GM21360 (cell line): ENCODE measurements at regions not wholly inside any gene's neighbourhood (a gene's known extent, or its start where the extent isn't known, plus 50 kb on each side); places are given as distances from the start of the nearest gene placed in this dataset.

Experiments
- ATAC-seq: cut with Tn5 transposase; IDR thresholded peaks from one replicate; pipeline ENCODE4 v1.9.1; 2021; ENCODE audit warnings: mild to moderate bottlenecking, moderate library complexity; ENCODE audit not compliant: unreplicated experiment

- no peak for ATAC-seq
Observed at GRCh38 chr10:78993261-78993945, 75.4 kb upstream of the ZMIZ1 start.

- ATAC-seq: no peak
Observed at GRCh38 chr10:78995987-78996791, 72.6 kb upstream of the ZMIZ1 start.

GRCh38 chr10:78996792-78997129 is 72.0 kb upstream of the ZMIZ1 start:
- ATAC-seq: no peak

- ATAC-seq: no peak
Observed at GRCh38 chr10:78997635-78998618, 70.8 kb upstream of the ZMIZ1 start.

GRCh38 chr10:79001082-79001885 is 67.5 kb upstream of the ZMIZ1 start:
- ATAC-seq: no peak

GRCh38 chr10:79002336-79002735 is 66.4 kb upstream of the ZMIZ1 start:
- no peak for ATAC-seq

GRCh38 chr10:79003183-79004100 is 65.3 kb upstream of the ZMIZ1 start:
- ATAC-seq: no peak

GRCh38 chr10:79004311-79004710 is 64.5 kb upstream of the ZMIZ1 start:
- ATAC-seq: no peak

GRCh38 chr10:79005126-79005810 is 63.5 kb upstream of the ZMIZ1 start:
- ATAC-seq: no peak

GRCh38 chr10:79007018-79007417 is 61.7 kb upstream of the ZMIZ1 start:
- no peak for ATAC-seq

- no peak for ATAC-seq
Observed at GRCh38 chr10:79007421-79008319, 61.1 kb upstream of the ZMIZ1 start.

- no peak for ATAC-seq
Observed at GRCh38 chr10:79009145-79009544, 59.6 kb upstream of the ZMIZ1 start.

GRCh38 chr10:79012567-79012966 is 56.2 kb upstream of the ZMIZ1 start:
- no peak for ATAC-seq

- ATAC-seq: no peak
Observed at GRCh38 chr10:79013406-79013987, 55.3 kb upstream of the ZMIZ1 start.

GRCh38 chr10:79014796-79015195 is 54.0 kb upstream of the ZMIZ1 start:
- no peak for ATAC-seq

GRCh38 chr10:79017882-79018520 is 50.8 kb upstream of the ZMIZ1 start:
- ATAC-seq: no peak

GRCh38 chr10:79018521-79019011 is 50.2 kb upstream of the ZMIZ1 start:
- ATAC-seq: no peak
